ENCODE measurements at regions not wholly inside any gene's neighbourhood (a gene's known extent, or its start where the extent isn't known, plus 50 kb on each side); places are given as distances from the start of the nearest gene placed in this dataset.

GRCh38 chr2:7539760-7540159 is 622.5 kb downstream of the RNF144A start:
- Histone ChIP-seq H3K36me3 (replicated peaks; ENCODE audit: insufficient read depth, low read length) (no peaks in the 10 kb centered on the region), H3K9ac (ENCODE audit: low read length) (no peak overlapping the region), H3K4me2 (ENCODE audit: low read depth, low read length) (no peak overlapping the region), H3K9me3 (replicated peaks; ENCODE audit: insufficient read depth, low read length) (no peaks in the 10 kb centered on the region), H3K27ac (ENCODE audit: low read length) (no peak overlapping the region), H2AFZ (ENCODE audit: low read length) (no peak overlapping the region), H3K79me2 (ENCODE audit: low read length) (no peaks in the 10 kb centered on the region), H3K4me3 (ENCODE audit: low read length) (no peak overlapping the region), H3K27me3 (replicated peaks; ENCODE audit: insufficient read depth, low read length) (no peaks in the 10 kb centered on the region), H3K4me1 (ENCODE audit: low read length) (no peaks in the 10 kb centered on the region), H3K9me2 (replicated peaks; ENCODE audit: insufficient read depth, low read length) (no peaks in the 10 kb centered on the region), H4K20me1 (ENCODE audit: insufficient read depth, low read length) (no peaks in the 10 kb centered on the region), H3F3A (ENCODE audit: insufficient read depth, low read length) (no peaks in the 10 kb centered on the region)
- TF ChIP-seq, protein P1, sequence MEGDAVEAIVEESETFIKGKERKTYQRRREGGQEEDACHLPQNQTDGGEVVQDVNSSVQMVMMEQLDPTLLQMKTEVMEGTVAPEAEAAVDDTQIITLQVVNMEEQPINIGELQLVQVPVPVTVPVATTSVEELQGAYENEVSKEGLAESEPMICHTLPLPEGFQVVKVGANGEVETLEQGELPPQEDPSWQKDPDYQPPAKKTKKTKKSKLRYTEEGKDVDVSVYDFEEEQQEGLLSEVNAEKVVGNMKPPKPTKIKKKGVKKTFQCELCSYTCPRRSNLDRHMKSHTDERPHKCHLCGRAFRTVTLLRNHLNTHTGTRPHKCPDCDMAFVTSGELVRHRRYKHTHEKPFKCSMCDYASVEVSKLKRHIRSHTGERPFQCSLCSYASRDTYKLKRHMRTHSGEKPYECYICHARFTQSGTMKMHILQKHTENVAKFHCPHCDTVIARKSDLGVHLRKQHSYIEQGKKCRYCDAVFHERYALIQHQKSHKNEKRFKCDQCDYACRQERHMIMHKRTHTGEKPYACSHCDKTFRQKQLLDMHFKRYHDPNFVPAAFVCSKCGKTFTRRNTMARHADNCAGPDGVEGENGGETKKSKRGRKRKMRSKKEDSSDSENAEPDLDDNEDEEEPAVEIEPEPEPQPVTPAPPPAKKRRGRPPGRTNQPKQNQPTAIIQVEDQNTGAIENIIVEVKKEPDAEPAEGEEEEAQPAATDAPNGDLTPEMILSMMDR (IDR thresholded peaks at IDR 0.05; ENCODE audit: low read length), result no peak
- TF ChIP-seq EZH2 (optimal IDR thresholded peaks at IDR 0.05; ENCODE audit: low read depth, low read length), result no peak
- no peak for TF ChIP-seq EZH2phosphoT487 (IDR thresholded peaks at IDR 0.05; ENCODE audit: low read length)
- no peak for DNase-seq

GRCh38 chr2:7552825-7553570 is 635.8 kb downstream of the RNF144A start:
- Histone ChIP-seq H3K79me2 (ENCODE audit: low read length) (no peaks in the 10 kb centered on the region), H3K4me1 (ENCODE audit: low read length) (0 out of 2 replicates have a peak, but pooled peaks cover 3% of the 10 kb centered on the region), H3K4me2 (ENCODE audit: low read depth, low read length) (no peak overlapping the region), H2AFZ (ENCODE audit: low read length) (no peak overlapping the region), H3K9me2 (replicated peaks; ENCODE audit: insufficient read depth, low read length) (no peaks in the 10 kb centered on the region), H3K27ac (ENCODE audit: low read length) (no peak overlapping the region), H3K9ac (ENCODE audit: low read length) (no peak overlapping the region), H3F3A (ENCODE audit: insufficient read depth, low read length) (no peaks in the 10 kb centered on the region), H3K36me3 (replicated peaks; ENCODE audit: insufficient read depth, low read length) (no peaks in the 10 kb centered on the region), H4K20me1 (ENCODE audit: insufficient read depth, low read length) (no peaks in the 10 kb centered on the region), H3K9me3 (replicated peaks; ENCODE audit: insufficient read depth, low read length) (no peaks in the 10 kb centered on the region), H3K4me3 (ENCODE audit: low read length) (no peak overlapping the region), H3K27me3 (replicated peaks; ENCODE audit: insufficient read depth, low read length) (no peaks in the 10 kb centered on the region)
- no peak for DNase-seq
- TF ChIP-seq, protein P1 (IDR thresholded peaks at IDR 0.05; ENCODE audit: low read length), result no peak
- no peak for TF ChIP-seq EZH2phosphoT487 (IDR thresholded peaks at IDR 0.05; ENCODE audit: low read length)
- TF ChIP-seq EZH2 (optimal IDR thresholded peaks at IDR 0.05; ENCODE audit: low read depth, low read length), result no peak

GRCh38 chr2:7555260-7555659 is 638.0 kb downstream of the RNF144A start:
- Histone ChIP-seq H3K9ac (ENCODE audit: low read length) (no peak overlapping the region), H3K9me2 (replicated peaks; ENCODE audit: insufficient read depth, low read length) (no peaks in the 10 kb centered on the region), H3K4me1 (ENCODE audit: low read length) (no peaks in the 10 kb centered on the region), H3K9me3 (replicated peaks; ENCODE audit: insufficient read depth, low read length) (no peaks in the 10 kb centered on the region), H3K79me2 (ENCODE audit: low read length) (no peaks in the 10 kb centered on the region), H3K27me3 (replicated peaks; ENCODE audit: insufficient read depth, low read length) (no peaks in the 10 kb centered on the region), H3K4me2 (ENCODE audit: low read depth, low read length) (no peak overlapping the region), H3K4me3 (ENCODE audit: low read length) (no peak overlapping the region), H2AFZ (ENCODE audit: low read length) (no peak overlapping the region), H3K36me3 (replicated peaks; ENCODE audit: insufficient read depth, low read length) (no peaks in the 10 kb centered on the region), H3K27ac (ENCODE audit: low read length) (no peak overlapping the region), H3F3A (ENCODE audit: insufficient read depth, low read length) (no peaks in the 10 kb centered on the region), H4K20me1 (ENCODE audit: insufficient read depth, low read length) (no peaks in the 10 kb centered on the region)
- no peak for TF ChIP-seq EZH2phosphoT487 (IDR thresholded peaks at IDR 0.05; ENCODE audit: low read length)
- no peak for TF ChIP-seq EZH2 (optimal IDR thresholded peaks at IDR 0.05; ENCODE audit: low read depth, low read length)
- TF ChIP-seq, protein P1 (IDR thresholded peaks at IDR 0.05; ENCODE audit: low read length), result no peak
- DNase-seq, result no peak
